NCI-H1105 treated with DMSO at 0.1 percent for 48 hours (cell line): ENCODE measurements at regions not wholly inside any gene's neighbourhood (a gene's known extent, or its start where the extent isn't known, plus 50 kb on each side); places are given as distances from the start of the nearest gene placed in this dataset.
"Not testable (repeated sequence)": the region's sequence is repeated elsewhere in the genome, so short reads cannot be mapped to it uniquely, and the experiment has no call there.

Source experiments
- DNase-seq: peaks from one replicate; lab custom pipeline; 2025; lab: John Stamatoyannopoulos, UW

GRCh38 chr9:31112491-31112890 is 1272.0 kb upstream of the ACO1 start:
- no peak for DNase-seq

- DNase-seq: no peak
Observed at GRCh38 chr9:31114346-31114745, 1270.1 kb upstream of the ACO1 start.

- peak; percentile 34 for DNase-seq
Observed at GRCh38 chr9:31119890-31120454, 1264.5 kb upstream of the ACO1 start.

- no peak for DNase-seq
Observed at GRCh38 chr9:31124389-31124788, 1260.1 kb upstream of the ACO1 start.

- DNase-seq: no peak
Observed at GRCh38 chr9:31135567-31135966, 1248.9 kb upstream of the ACO1 start.

- DNase-seq: no peak
Observed at GRCh38 chr9:31136524-31136923, 1247.9 kb upstream of the ACO1 start.

- no peak for DNase-seq
Observed at GRCh38 chr9:31137176-31138160, 1247.0 kb upstream of the ACO1 start.

- peak; percentile 12 for DNase-seq
Observed at GRCh38 chr9:31140316-31140715, 1244.1 kb upstream of the ACO1 start.

- no peak for DNase-seq
Observed at GRCh38 chr9:31142456-31142855, 1242.0 kb upstream of the ACO1 start.

- DNase-seq: no peak
Observed at GRCh38 chr9:31144614-31145013, 1239.8 kb upstream of the ACO1 start.

GRCh38 chr9:31146485-31147166 is 1237.8 kb upstream of the ACO1 start:
- DNase-seq: no peak

GRCh38 chr9:31153250-31153840 is 1231.1 kb upstream of the ACO1 start:
- DNase-seq: no peak

GRCh38 chr9:31166516-31166915 is 1217.9 kb upstream of the ACO1 start:
- no peak for DNase-seq

GRCh38 chr9:31168161-31168560 is 1216.3 kb upstream of the ACO1 start:
- no peak for DNase-seq

- no peak for DNase-seq
Observed at GRCh38 chr9:31174681-31175080, 1209.8 kb upstream of the ACO1 start.

GRCh38 chr9:31183866-31184265 is 1200.6 kb upstream of the ACO1 start:
- no peak for DNase-seq

- DNase-seq: no peak
Observed at GRCh38 chr9:31185831-31186230, 1198.6 kb upstream of the ACO1 start.

- DNase-seq: no peak
Observed at GRCh38 chr9:31188496-31188895, 1195.9 kb upstream of the ACO1 start.

- no peak for DNase-seq
Observed at GRCh38 chr9:31210978-31211570, 1173.4 kb upstream of the ACO1 start.

- DNase-seq: not testable (repeated sequence)
Observed at GRCh38 chr9:31229976-31230375, 1154.5 kb upstream of the ACO1 start.

GRCh38 chr9:31232485-31232884 is 1152.0 kb upstream of the ACO1 start:
- DNase-seq: no peak

- DNase-seq: no peak
Observed at GRCh38 chr9:31236344-31236743, 1148.1 kb upstream of the ACO1 start.
